ENCODE measurements at regions not wholly inside any gene's neighbourhood (a gene's known extent, or its start where the extent isn't known, plus 50 kb on each side); places are given as distances from the start of the nearest gene placed in this dataset.

GRCh38 chr15:47644722-47645121, 72.6 kb upstream of the SEMA6D start:
- TF ChIP-seq POLR2A (IDR thresholded peaks at IDR 0.05) (no peak), CTCF (IDR thresholded peaks at IDR 0.05) (no peak)

All from lower leg skin (tissue), 3 donors.